ENCODE measurements at regions not wholly inside any gene's neighbourhood (a gene's known extent, or its start where the extent isn't known, plus 50 kb on each side); places are given as distances from the start of the nearest gene placed in this dataset.

GRCh38 chr14:87799400-87799799, 193.6 kb downstream of the GALC start:
- no peak for TF ChIP-seq EP300 (conservative IDR thresholded peaks at IDR 0.05; ENCODE audit: poor library complexity, severe bottlenecking)
- TF ChIP-seq CTCF (IDR thresholded peaks at IDR 0.05; ENCODE audit: poor library complexity, severe bottlenecking), result no peak
- no peak for TF ChIP-seq SMC3 (conservative IDR thresholded peaks at IDR 0.05; ENCODE audit: poor library complexity)
- TF ChIP-seq POLR2AphosphoS5 (IDR thresholded peaks at IDR 0.05), result no peak
- no peak for TF ChIP-seq MXI1 (conservative IDR thresholded peaks at IDR 0.05; ENCODE audit: poor library complexity, severe bottlenecking)
